Muscle of leg (tissue), 3 donors: ENCODE measurements at regions not wholly inside any gene's neighbourhood (a gene's known extent, or its start where the extent isn't known, plus 50 kb on each side); places are given as distances from the start of the nearest gene placed in this dataset.

Experiments
- DNase-seq: peaks from one replicate; pipeline ENCODE4 v3.0.0; 2013
- H3K27ac ChIP-seq: one replicate; pipeline ENCODE4 v1.5.1; 2013; ENCODE audit warnings: mild to moderate bottlenecking, low read length, control low read depth
- H3K27me3 ChIP-seq: one replicate; pipeline ENCODE4 v1.6.1; 2013; ENCODE audit warnings: low read length; ENCODE audit not compliant: control insufficient read depth, insufficient read depth
- H3K36me3 ChIP-seq: one replicate; pipeline ENCODE4 v1.6.1; 2013; ENCODE audit warnings: low read length; ENCODE audit not compliant: control insufficient read depth, insufficient read depth
- H3K4me1 ChIP-seq: one replicate; pipeline ENCODE4 v1.6.1; 2013; ENCODE audit warnings: low read length; ENCODE audit not compliant: control insufficient read depth, insufficient read depth
- H3K4me3 ChIP-seq: one replicate; pipeline ENCODE4 v1.5.1; 2013; ENCODE audit warnings: low read length, control low read depth
- H3K9me3 ChIP-seq: replicated peaks from 2 replicates; pipeline ENCODE4 v1.6.1; 2013; ENCODE audit warnings: low read depth, low read length; ENCODE audit not compliant: control insufficient read depth
- WGBS: methylation state at CpG from one replicate; pipeline ENCODE4 v1.1.5; 2013; ENCODE audit warnings: missing lambda C conversion rate; ENCODE audit not compliant: insufficient coverage; 5-methylcytosine and 5-hydroxymethylcytosine counted together

DNA sequence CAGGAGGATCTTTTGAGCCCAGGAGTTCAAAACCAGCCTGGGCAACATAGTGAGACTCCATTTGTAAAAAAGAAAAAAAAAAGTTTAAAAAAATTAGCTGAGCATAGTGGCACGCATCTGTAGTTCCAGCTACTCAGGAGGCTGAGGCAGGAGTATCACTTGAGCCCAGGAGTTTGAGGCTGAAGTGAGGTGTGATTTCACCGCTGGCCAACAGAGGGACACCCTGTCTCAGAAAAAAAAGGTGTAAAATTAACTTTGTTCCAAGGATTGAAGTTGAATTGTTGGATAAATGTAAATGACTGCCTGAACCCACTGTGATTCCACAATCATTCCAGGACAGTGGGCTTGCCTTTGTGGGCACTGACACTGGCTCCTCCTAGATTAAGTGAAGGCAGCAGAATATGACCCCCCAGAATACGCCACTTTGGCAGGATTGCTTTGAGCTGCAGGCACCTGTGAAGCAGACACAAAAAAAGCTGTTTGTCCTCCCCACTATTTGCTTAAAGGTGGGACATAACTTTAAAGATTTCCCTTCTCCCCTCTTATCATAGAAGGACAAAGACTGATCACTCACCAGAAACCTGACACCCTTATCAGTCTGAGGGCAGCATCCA lies 57.2 kb upstream of the FOXI2 start:
- H3K27me3 ChIP-seq = peaks cover 2% of the 10 kb centered on the region
- no peak overlapping the region for H3K27ac ChIP-seq
- H3K4me1 ChIP-seq = no peaks in the 10 kb centered on the region
- H3K9me3 ChIP-seq = no peaks in the 10 kb centered on the region
- H3K36me3 ChIP-seq = no peaks in the 10 kb centered on the region
- 97% methylated on average over 3 of the region's 3 CpGs for WGBS
- no peak for DNase-seq
- no peak overlapping the region for H3K4me3 ChIP-seq
